Uterus (tissue), 2 donors: ENCODE measurements at regions not wholly inside any gene's neighbourhood (a gene's known extent, or its start where the extent isn't known, plus 50 kb on each side); places are given as distances from the start of the nearest gene placed in this dataset.

ENCODE experiments used
- CTCF ChIP-seq, 4 experiments: fragments of 200-600 bp in 2 of 4; fragments of 450-650 bp in 2 of 4; sonication (generic) in 2 of 4; IDR thresholded peaks; one replicate each; pipeline ENCODE4 v1.5.1; 2016 to 2019; ENCODE audit warnings: antibody characterized with exemption in 4 of 4, mild to moderate bottlenecking in 2 of 4, moderate library complexity in 1 of 4
- POLR2A ChIP-seq, 2 donors: fragments of 450-650 bp; IDR thresholded peaks; one replicate each; pipeline ENCODE4 v1.6.1; 2016; ENCODE audit warnings: antibody characterized with exemption in 2 of 2, mild to moderate bottlenecking in 1 of 2, moderate library complexity in 1 of 2

GRCh38 chr3:176310641-176311040 lies 886.6 kb downstream of the TBL1XR1 start:
- TF ChIP-seq POLR2A (IDR thresholded peaks at IDR 0.05) (no peak), CTCF (IDR thresholded peaks at IDR 0.05) (no peak)
